ENCODE measurements at regions not wholly inside any gene's neighbourhood (a gene's known extent, or its start where the extent isn't known, plus 50 kb on each side); places are given as distances from the start of the nearest gene placed in this dataset.

GRCh38 chr3:152978152-152978551, 143.2 kb downstream of the P2RY1 start:
- no peak for DNase-seq
- Mint-ChIP-seq H3K36me3 (ENCODE audit: low read depth) (no peaks in the 10 kb centered on the region), H3K27me3 (ENCODE audit: low read depth, poor library complexity) (no peaks in the 10 kb centered on the region), H3K4me1 (no peaks in the 10 kb centered on the region), H3K9me3 (peaks cover 9% of the 10 kb centered on the region), H3K4me3 (no peak overlapping the region), H3K27ac (no peak overlapping the region)
- TF ChIP-seq, protein P1, sequence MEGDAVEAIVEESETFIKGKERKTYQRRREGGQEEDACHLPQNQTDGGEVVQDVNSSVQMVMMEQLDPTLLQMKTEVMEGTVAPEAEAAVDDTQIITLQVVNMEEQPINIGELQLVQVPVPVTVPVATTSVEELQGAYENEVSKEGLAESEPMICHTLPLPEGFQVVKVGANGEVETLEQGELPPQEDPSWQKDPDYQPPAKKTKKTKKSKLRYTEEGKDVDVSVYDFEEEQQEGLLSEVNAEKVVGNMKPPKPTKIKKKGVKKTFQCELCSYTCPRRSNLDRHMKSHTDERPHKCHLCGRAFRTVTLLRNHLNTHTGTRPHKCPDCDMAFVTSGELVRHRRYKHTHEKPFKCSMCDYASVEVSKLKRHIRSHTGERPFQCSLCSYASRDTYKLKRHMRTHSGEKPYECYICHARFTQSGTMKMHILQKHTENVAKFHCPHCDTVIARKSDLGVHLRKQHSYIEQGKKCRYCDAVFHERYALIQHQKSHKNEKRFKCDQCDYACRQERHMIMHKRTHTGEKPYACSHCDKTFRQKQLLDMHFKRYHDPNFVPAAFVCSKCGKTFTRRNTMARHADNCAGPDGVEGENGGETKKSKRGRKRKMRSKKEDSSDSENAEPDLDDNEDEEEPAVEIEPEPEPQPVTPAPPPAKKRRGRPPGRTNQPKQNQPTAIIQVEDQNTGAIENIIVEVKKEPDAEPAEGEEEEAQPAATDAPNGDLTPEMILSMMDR (IDR thresholded peaks at IDR 0.05), result no peak

GRCh38 chr3:152997526-152997925, 162.6 kb downstream of the P2RY1 start:
- TF ChIP-seq, protein P1 (IDR thresholded peaks at IDR 0.05), result no peak
- H3K27me3 Mint-ChIP-seq (ENCODE audit: low read depth, poor library complexity), result no peaks in the 10 kb centered on the region

GRCh38 chr3:152998591-152998990, 163.4 kb upstream of the RAP2B start:
- Mint-ChIP-seq H3K27me3 (ENCODE audit: low read depth, poor library complexity) (no peaks in the 10 kb centered on the region), H3K9me3 (no peaks in the 10 kb centered on the region), H3K4me1 (no peaks in the 10 kb centered on the region), H3K4me3 (no peak overlapping the region), H3K36me3 (ENCODE audit: low read depth) (no peaks in the 10 kb centered on the region), H3K27ac (no peak overlapping the region)
- TF ChIP-seq, protein P1 (IDR thresholded peaks at IDR 0.05), result no peak
- DNase-seq, result no peak

More at GRCh38 chr3:152997526-152997925, 162.6 kb downstream of the P2RY1 start:
- H3K36me3 Mint-ChIP-seq (ENCODE audit: low read depth), result no peaks in the 10 kb centered on the region
- no peak overlapping the region for H3K27ac Mint-ChIP-seq
- H3K9me3 Mint-ChIP-seq, result no peaks in the 10 kb centered on the region
- no peaks in the 10 kb centered on the region for H3K4me1 Mint-ChIP-seq
- no peak for DNase-seq
- no peak overlapping the region for H3K4me3 Mint-ChIP-seq

GRCh38 chr3:153000325-153000724, 161.7 kb upstream of the RAP2B start:
- no peak overlapping the region for H3K27ac Mint-ChIP-seq
- TF ChIP-seq, protein P1 (IDR thresholded peaks at IDR 0.05), result no peak
- no peaks in the 10 kb centered on the region for H3K4me1 Mint-ChIP-seq
- H3K9me3 Mint-ChIP-seq, result no peaks in the 10 kb centered on the region
- H3K27me3 Mint-ChIP-seq (ENCODE audit: low read depth, poor library complexity), result no peaks in the 10 kb centered on the region
- DNase-seq, result no peak
- no peak overlapping the region for H3K4me3 Mint-ChIP-seq
- H3K36me3 Mint-ChIP-seq (ENCODE audit: low read depth), result no peaks in the 10 kb centered on the region

- TF ChIP-seq, protein P1 (IDR thresholded peaks at IDR 0.05), result no peak
- Mint-ChIP-seq H3K27ac (no peak overlapping the region), H3K36me3 (ENCODE audit: low read depth) (no peaks in the 10 kb centered on the region)
These were observed 160.6 kb upstream of the RAP2B start for GRCh38 chr3:153001210-153002078.

DNA sequence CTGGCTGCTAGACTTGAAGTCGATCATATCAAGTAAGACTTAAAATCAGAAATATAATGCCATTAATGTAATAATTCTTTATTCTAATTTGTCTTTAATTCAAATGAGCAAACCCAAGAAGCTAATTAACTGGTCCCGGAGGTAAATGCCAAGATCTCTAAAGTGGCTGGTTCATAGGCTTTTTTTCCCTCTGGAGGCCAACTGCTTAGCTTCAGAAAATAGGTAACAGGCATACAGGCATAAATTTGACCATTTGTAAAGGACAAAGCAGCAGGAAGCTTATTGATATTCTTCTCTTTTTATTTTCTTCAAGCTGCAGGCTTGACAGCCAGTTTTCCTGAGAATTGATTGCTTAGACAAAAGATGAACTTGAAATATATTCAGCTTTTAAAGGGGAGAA, 158.6 kb upstream of the RAP2B start:
- no peak overlapping the region for H3K27ac Mint-ChIP-seq
- H3K9me3 Mint-ChIP-seq, result no peaks in the 10 kb centered on the region
- no peaks in the 10 kb centered on the region for H3K36me3 Mint-ChIP-seq (ENCODE audit: low read depth)
- no peaks in the 10 kb centered on the region for H3K27me3 Mint-ChIP-seq (ENCODE audit: low read depth, poor library complexity)
- no peaks in the 10 kb centered on the region for H3K4me1 Mint-ChIP-seq
- TF ChIP-seq, protein P1 (IDR thresholded peaks at IDR 0.05), result no peak
- no peak for DNase-seq
- no peak overlapping the region for H3K4me3 Mint-ChIP-seq

More at GRCh38 chr3:153001210-153002078, 160.6 kb upstream of the RAP2B start:
- Mint-ChIP-seq H3K27me3 (ENCODE audit: low read depth, poor library complexity) (no peaks in the 10 kb centered on the region), H3K4me1 (no peaks in the 10 kb centered on the region), H3K4me3 (no peak overlapping the region), H3K9me3 (no peaks in the 10 kb centered on the region)
- no peak for DNase-seq
